ENCODE measurements at regions not wholly inside any gene's neighbourhood (a gene's known extent, or its start where the extent isn't known, plus 50 kb on each side); places are given as distances from the start of the nearest gene placed in this dataset.

GRCh38 chr10:130799532-130799931 is 512.0 kb downstream of the TCERG1L start:
- no peak for TF ChIP-seq CTCF (IDR thresholded peaks at IDR 0.05)
- intact Hi-C loops (cut with DNase I), result no loop called here
- Histone ChIP-seq H3K27ac (no peak overlapping the region), H3K36me3 (no peaks in the 10 kb centered on the region), H3K9me3 (no peaks in the 10 kb centered on the region), H3K4me1 (no peaks in the 10 kb centered on the region), H3K4me3 (no peak overlapping the region), H3K27me3 (no peaks in the 10 kb centered on the region)
- DNase-seq (ENCODE audit: low spot score in 2 of 2), result no peak

- no peak for TF ChIP-seq CTCF (IDR thresholded peaks at IDR 0.05)
- no peaks in the 10 kb centered on the region for H3K4me1 ChIP-seq
- no peak for DNase-seq (ENCODE audit: low spot score in 2 of 2)
These were observed 511.2 kb downstream of the TCERG1L start for GRCh38 chr10:130800281-130800680.

GRCh38 chr10:130801276-130801675 is 510.2 kb downstream of the TCERG1L start:
- H3K4me3 ChIP-seq, result no peak overlapping the region
- H3K9me3 ChIP-seq, result no peaks in the 10 kb centered on the region
- intact Hi-C loops (cut with DNase I), result no loop called here
- TF ChIP-seq CTCF (IDR thresholded peaks at IDR 0.05), result no peak
- no peak for DNase-seq (ENCODE audit: low spot score in 2 of 2)
- H3K27me3 ChIP-seq, result no peaks in the 10 kb centered on the region
- no peaks in the 10 kb centered on the region for H3K36me3 ChIP-seq
- H3K4me1 ChIP-seq, result no peaks in the 10 kb centered on the region
- no peak overlapping the region for H3K27ac ChIP-seq

More at GRCh38 chr10:130800281-130800680, 511.2 kb downstream of the TCERG1L start:
- no peak overlapping the region for H3K27ac ChIP-seq
- H3K36me3 ChIP-seq, result no peaks in the 10 kb centered on the region
- no peaks in the 10 kb centered on the region for H3K9me3 ChIP-seq
- intact Hi-C loops (cut with DNase I), result no loop called here
- H3K4me3 ChIP-seq, result no peak overlapping the region
- no peaks in the 10 kb centered on the region for H3K27me3 ChIP-seq

GRCh38 chr10:130801784-130802183 is 509.7 kb downstream of the TCERG1L start:
- Histone ChIP-seq H3K4me1 (no peaks in the 10 kb centered on the region), H3K4me3 (no peak overlapping the region), H3K27ac (no peak overlapping the region), H3K9me3 (no peaks in the 10 kb centered on the region), H3K36me3 (no peaks in the 10 kb centered on the region), H3K27me3 (no peaks in the 10 kb centered on the region)
- TF ChIP-seq CTCF (IDR thresholded peaks at IDR 0.05), result no peak
- intact Hi-C loops (cut with DNase I), result no loop called here
- peak in 1 of 2 donors; percentile 15 for DNase-seq (ENCODE audit: low spot score in 2 of 2)

- H3K27ac ChIP-seq, result no peak overlapping the region
- no peaks in the 10 kb centered on the region for H3K36me3 ChIP-seq
- DNase-seq (ENCODE audit: low spot score in 2 of 2), result peak in 1 of 2 donors; percentile 18
- no peak for TF ChIP-seq CTCF (IDR thresholded peaks at IDR 0.05)
- no peaks in the 10 kb centered on the region for H3K9me3 ChIP-seq
- intact Hi-C loops (cut with DNase I), result no loop called here
- no peak overlapping the region for H3K4me3 ChIP-seq
- H3K4me1 ChIP-seq, result no peaks in the 10 kb centered on the region
- H3K27me3 ChIP-seq, result no peaks in the 10 kb centered on the region
These were observed 509.2 kb downstream of the TCERG1L start for GRCh38 chr10:130802301-130802700.

GRCh38 chr10:130804281-130804680 is 507.2 kb downstream of the TCERG1L start:
- Histone ChIP-seq H3K9me3 (no peaks in the 10 kb centered on the region), H3K36me3 (no peaks in the 10 kb centered on the region), H3K27me3 (no peaks in the 10 kb centered on the region), H3K4me1 (no peaks in the 10 kb centered on the region), H3K27ac (no peak overlapping the region), H3K4me3 (no peak overlapping the region)
- no peak for TF ChIP-seq CTCF (IDR thresholded peaks at IDR 0.05)
- DNase-seq (ENCODE audit: low spot score in 2 of 2), result peak in 1 of 2 donors; percentile 21
- intact Hi-C loops (cut with DNase I), result no loop called here

Measured in ascending aorta (tissue), 2 donors.